C4-2B (cell line): ENCODE measurements at regions not wholly inside any gene's neighbourhood (a gene's known extent, or its start where the extent isn't known, plus 50 kb on each side); places are given as distances from the start of the nearest gene placed in this dataset.
"Not testable (repeated sequence)": the region's sequence is repeated elsewhere in the genome, so short reads cannot be mapped to it uniquely, and the experiment has no call there.

Experiments used
- H3K27ac ChIP-seq: fragments of 450-650 bp; 2 replicates; pipeline ENCODE4 v1.5.1; 2017
- CTCF ChIP-seq: fragments of 450-650 bp; conservative IDR thresholded peaks from 2 replicates; pipeline ENCODE4 v1.5.1; 2017; ENCODE audit warnings: mild to moderate bottlenecking
- ZFX ChIP-seq: fragments of 450-650 bp; IDR thresholded peaks from 2 replicates; pipeline ENCODE4 v1.6.1; 2017

DNA sequence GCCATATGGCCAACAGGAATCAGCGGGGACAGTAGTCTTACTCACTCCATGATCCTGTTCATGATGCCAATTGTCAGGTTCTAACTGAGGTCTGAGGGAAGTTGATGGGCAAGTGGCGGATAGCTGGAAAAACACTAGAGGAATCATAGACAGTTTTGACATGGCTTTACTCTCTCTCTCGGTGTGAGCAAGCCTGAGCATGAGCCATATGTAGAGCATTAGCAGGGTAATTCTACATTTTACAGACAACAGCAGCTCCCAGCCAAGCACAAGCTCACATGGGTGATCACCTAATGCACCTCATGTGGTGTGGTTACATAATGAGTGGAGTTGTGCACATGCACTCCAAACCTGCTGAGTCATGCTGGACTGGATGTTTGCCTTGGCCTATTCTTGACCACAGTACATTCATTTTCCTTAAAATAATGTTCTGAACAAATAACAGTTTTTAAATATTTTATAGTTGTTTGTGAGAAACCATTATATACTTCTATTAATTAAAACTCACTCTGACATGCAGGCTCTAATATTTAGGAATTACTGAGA, 429.2 kb downstream of the GPAT3 start:
- TF ChIP-seq ZFX = no peak
- no peak for TF ChIP-seq CTCF
- H3K27ac ChIP-seq = no peak overlapping the region

GRCh38 chr4:83962492-83962891, 426.6 kb downstream of the GPAT3 start:
- no peak overlapping the region for H3K27ac ChIP-seq
- TF ChIP-seq CTCF = no peak

GRCh38 chr4:83961575-83961974, 425.7 kb downstream of the GPAT3 start:
- TF ChIP-seq CTCF (peak; percentile 33), ZFX (no peak)
- no peak overlapping the region for H3K27ac ChIP-seq

- TF ChIP-seq CTCF = no peak
Measured at GRCh38 chr4:83959160-83959559, 423.3 kb downstream of the GPAT3 start.

GRCh38 chr4:83947830-83948193, 411.9 kb downstream of the GPAT3 start:
- H3K27ac ChIP-seq = no peak overlapping the region
- TF ChIP-seq CTCF (no peak), ZFX (no peak)

More at GRCh38 chr4:83959160-83959559, 423.3 kb downstream of the GPAT3 start:
- H3K27ac ChIP-seq = no peak overlapping the region

- no peak overlapping the region for H3K27ac ChIP-seq
- no peak for TF ChIP-seq ZFX
- no peak for TF ChIP-seq CTCF
Measured at GRCh38 chr4:83947125-83947829, 411.4 kb downstream of the GPAT3 start.

DNA sequence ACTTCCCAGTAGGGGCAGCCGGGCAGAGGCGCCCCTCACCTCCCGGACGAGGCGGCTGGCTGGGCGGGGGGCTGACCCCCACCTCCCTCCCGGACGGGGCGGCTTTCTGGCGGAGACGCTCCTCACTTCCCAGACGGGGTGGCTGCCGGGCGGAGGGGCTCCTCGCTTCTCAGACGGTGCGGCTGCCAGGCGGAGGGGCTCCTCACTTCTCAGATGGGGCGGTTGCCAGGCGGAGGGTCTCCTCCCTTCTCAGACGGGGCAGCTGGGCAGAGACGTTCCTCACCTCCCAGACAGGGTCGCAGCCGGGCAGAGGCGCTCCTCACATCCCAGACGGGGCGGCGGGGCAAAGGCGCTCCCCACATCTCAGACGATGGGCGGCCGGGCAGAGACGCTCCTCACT, 407.8 kb downstream of the GPAT3 start:
- H3K27ac ChIP-seq = not testable (repeated sequence)
